Endothelial cell of umbilical vein (primary cell): ENCODE measurements at regions not wholly inside any gene's neighbourhood (a gene's known extent, or its start where the extent isn't known, plus 50 kb on each side); places are given as distances from the start of the nearest gene placed in this dataset.

Experiments used
- EZH2 ChIP-seq: IDR thresholded peaks from 2 replicates; pipeline ENCODE4 v1.6.1; 2012; ENCODE audit warnings: borderline replicate concordance, low read depth, mild to moderate bottlenecking, moderate library complexity, low read length, inconsistent platforms; ENCODE audit not compliant: severe bottlenecking
- POLR2A ChIP-seq: IDR thresholded peaks from 2 replicates; pipeline ENCODE4 v1.6.1; 2012; ENCODE audit warnings: low read depth, mild to moderate bottlenecking, control low read depth, low read length
- POLR2AphosphoS5 ChIP-seq: IDR thresholded peaks from 2 replicates; pipeline ENCODE4 v1.6.1; 2012; ENCODE audit warnings: low read depth, mild to moderate bottlenecking, control low read depth, low read length, moderate library complexity; ENCODE audit not compliant: insufficient read depth
- TF ChIP-seq, protein P1 (sequence below), 2 donors: IDR thresholded peaks; 1 replicate in 1 of 2; 2 replicates in 1 of 2; pipeline ENCODE4 v1.5.1; 2011; ENCODE audit warnings: low read length in 2 of 2, mild to moderate bottlenecking in 2 of 2, moderate library complexity in 2 of 2, control low read depth in 1 of 2, inconsistent platforms in 1 of 2, low read depth in 1 of 2; ENCODE audit not compliant: insufficient read depth in 1 of 2; ENCODE audit errors: extremely low read depth in 1 of 2

- TF ChIP-seq POLR2AphosphoS5 (no peak), POLR2A (no peak), EZH2 (no peak)
- TF ChIP-seq, protein P1, sequence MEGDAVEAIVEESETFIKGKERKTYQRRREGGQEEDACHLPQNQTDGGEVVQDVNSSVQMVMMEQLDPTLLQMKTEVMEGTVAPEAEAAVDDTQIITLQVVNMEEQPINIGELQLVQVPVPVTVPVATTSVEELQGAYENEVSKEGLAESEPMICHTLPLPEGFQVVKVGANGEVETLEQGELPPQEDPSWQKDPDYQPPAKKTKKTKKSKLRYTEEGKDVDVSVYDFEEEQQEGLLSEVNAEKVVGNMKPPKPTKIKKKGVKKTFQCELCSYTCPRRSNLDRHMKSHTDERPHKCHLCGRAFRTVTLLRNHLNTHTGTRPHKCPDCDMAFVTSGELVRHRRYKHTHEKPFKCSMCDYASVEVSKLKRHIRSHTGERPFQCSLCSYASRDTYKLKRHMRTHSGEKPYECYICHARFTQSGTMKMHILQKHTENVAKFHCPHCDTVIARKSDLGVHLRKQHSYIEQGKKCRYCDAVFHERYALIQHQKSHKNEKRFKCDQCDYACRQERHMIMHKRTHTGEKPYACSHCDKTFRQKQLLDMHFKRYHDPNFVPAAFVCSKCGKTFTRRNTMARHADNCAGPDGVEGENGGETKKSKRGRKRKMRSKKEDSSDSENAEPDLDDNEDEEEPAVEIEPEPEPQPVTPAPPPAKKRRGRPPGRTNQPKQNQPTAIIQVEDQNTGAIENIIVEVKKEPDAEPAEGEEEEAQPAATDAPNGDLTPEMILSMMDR (IDR thresholded peaks at IDR 0.05; ENCODE audit: extremely low read depth in 1 of 2, insufficient read depth in 1 of 2, low read depth in 1 of 2, low read length in 2 of 2): no peak
Observed at GRCh38 chr11:43585877-43586608, 94.5 kb upstream of the HSD17B12 start.
